CD4-positive, alpha-beta T cell treated with Interleukin-17A for 1 hour (primary cell): ENCODE measurements at regions not wholly inside any gene's neighbourhood (a gene's known extent, or its start where the extent isn't known, plus 50 kb on each side); places are given as distances from the start of the nearest gene placed in this dataset.
"Not testable (repeated sequence)": the region's sequence is repeated elsewhere in the genome, so short reads cannot be mapped to it uniquely, and the experiment has no call there.

Source experiments
- DNase-seq: peaks from one replicate; pipeline ENCODE4 v3.0.0-alpha.2; 2020

GRCh38 chr3:140821493-140821892, 120.1 kb upstream of the SLC25A36 start:
- no peak for DNase-seq

DNA sequence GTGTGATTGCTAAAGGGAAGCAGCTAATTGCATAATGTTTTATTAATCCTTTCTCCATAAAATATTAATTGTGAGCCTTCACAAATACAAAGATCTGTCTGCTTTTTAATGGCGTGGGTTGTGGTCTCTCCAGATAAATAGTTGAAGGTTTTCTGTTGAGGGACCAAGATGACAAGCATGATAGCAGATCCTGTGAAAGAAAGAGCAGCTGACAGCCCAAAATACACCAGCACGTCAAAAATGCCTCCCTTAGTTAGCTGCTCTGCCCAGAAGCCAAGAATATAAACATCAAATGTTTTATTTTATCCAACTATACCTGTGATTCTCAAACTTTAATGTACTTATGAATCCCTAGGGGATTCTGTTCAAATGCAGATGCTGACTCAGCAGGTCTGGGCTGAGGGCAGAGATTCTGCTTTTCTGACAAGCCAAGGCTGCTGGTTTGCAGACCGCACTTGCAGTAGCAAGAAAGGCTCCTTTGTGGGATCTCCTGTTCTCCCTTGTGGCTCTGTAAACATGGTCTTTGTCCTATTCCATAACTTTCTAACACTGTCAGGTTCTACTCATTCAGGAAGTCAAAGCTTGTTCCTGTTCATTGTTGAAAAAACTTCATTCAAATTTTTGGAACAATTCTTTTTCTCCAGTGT, 119.1 kb upstream of the SLC25A36 start:
- no peak for DNase-seq

- no peak for DNase-seq
Observed at GRCh38 chr3:140823106-140823505, 118.5 kb upstream of the SLC25A36 start.

- no peak for DNase-seq
Observed at GRCh38 chr3:140827894-140828293, 113.7 kb upstream of the SLC25A36 start.

DNA sequence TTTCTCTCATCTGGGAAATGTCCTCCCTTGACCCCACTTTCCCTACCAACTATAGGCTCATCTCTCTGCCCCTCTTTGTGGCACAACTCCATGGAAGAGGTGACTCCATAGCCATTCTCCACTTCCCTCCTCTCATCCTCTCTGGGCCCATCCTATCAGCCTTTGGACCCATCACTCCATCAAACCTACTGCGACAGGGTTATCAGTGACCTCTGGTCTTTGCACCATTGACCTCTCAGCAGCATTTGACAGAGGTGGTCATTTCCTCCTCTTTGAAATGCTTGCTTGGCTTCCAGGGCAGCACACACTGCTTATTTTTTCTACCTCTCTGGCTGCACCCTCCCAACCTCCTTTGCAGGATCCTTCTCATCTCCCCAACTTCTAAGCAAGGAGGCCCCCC, 113.1 kb upstream of the SLC25A36 start:
- DNase-seq = no peak

DNA sequence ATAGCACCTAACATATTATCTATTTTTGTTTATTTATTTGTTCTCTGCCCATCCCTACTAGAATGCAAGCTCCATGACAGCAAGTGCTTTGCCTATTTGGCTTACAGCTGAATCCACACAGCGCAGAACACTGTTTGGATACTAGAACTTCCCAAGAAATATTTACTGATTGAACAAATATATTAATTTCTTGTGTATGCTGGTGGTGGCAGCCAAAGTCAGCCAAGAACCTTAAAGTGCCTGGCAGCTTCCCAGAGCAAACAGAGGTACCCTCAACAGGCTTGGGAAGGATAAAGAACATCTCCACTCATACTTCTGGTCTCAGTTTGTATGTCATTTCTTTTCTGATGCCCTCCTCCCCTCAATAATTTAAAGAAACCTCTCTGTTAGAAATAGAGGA, 111.8 kb upstream of the SLC25A36 start:
- DNase-seq = no peak

- DNase-seq = no peak
Observed at GRCh38 chr3:140830391-140830790, 111.2 kb upstream of the SLC25A36 start.

- DNase-seq = no peak
Observed at GRCh38 chr3:140832883-140833282, 108.8 kb upstream of the SLC25A36 start.

DNA sequence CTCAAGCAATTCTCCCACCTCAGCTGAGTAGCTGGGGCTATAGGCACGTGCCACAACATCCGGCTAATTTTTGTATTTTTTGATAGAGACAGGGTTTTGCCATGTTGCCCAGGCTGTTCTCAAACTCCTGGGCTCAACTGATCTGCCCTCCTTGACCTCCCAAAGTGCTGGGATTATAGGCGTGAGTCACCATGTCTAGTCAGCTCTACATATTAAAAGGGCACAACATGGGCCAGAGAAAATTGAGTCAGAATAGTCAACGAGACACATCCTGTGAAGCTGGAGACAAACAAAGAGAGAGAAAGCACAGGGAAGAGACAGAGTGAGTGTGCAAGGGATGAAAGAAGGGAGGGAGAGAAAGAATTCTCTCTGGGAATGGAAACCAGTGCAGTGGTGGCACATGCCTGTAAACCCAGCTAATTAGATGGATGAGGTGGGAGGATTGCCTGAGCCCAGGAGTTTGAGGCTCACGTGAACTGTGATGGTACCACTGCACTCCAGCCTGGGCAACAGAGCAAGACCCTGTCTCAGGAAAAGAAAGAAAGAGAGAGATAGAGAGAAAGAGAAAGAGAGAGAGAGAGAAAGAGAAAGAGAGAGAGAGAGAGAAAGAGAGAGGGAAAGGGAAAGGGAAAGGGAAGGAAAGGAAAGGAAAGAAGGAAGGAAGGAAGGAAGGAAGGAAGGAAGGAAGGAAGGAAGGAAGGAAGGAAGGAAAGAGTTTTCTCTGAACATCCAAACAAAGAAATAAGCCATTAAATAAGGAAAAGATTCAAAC, 107.2 kb upstream of the SLC25A36 start:
- DNase-seq = no peak

DNA sequence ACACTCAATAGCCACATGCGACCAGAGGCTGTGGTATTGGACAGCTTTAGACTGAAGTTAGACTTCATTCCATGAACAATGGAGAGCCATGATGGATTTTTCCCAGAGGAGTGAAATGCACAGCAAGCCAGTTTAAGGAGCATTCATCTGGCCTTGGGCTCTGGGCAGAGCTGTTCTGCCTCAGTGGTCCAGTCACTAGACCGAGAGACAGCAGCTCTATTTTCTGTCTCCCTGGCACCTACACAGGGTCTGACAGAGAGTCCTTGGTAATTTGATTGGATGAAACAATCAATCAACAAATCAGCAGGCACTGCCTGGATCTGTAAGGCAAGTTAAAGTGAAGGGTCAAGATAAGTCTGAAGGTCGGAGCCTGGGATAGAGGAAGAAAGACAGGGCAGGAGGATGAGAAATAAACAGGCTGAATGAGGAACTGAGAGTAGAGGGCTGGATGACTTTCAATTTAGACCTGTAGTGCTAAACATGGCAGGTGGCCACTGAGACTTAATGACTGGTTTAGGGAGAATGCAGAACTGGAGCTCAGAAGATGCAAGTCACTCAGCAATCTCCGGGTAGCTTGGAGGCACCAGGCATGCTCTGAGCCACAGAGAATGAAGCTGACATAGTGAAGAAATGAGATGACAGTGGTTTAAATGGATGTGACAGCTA, 98.5 kb upstream of the SLC25A36 start:
- DNase-seq = no peak

GRCh38 chr3:140843656-140844055, 98.0 kb upstream of the SLC25A36 start:
- DNase-seq = no peak

GRCh38 chr3:140844072-140844471, 97.6 kb upstream of the SLC25A36 start:
- no peak for DNase-seq

GRCh38 chr3:140845882-140846281, 95.8 kb upstream of the SLC25A36 start:
- no peak for DNase-seq

- no peak for DNase-seq
Observed at GRCh38 chr3:140848666-140849065, 93.0 kb upstream of the SLC25A36 start.

DNA sequence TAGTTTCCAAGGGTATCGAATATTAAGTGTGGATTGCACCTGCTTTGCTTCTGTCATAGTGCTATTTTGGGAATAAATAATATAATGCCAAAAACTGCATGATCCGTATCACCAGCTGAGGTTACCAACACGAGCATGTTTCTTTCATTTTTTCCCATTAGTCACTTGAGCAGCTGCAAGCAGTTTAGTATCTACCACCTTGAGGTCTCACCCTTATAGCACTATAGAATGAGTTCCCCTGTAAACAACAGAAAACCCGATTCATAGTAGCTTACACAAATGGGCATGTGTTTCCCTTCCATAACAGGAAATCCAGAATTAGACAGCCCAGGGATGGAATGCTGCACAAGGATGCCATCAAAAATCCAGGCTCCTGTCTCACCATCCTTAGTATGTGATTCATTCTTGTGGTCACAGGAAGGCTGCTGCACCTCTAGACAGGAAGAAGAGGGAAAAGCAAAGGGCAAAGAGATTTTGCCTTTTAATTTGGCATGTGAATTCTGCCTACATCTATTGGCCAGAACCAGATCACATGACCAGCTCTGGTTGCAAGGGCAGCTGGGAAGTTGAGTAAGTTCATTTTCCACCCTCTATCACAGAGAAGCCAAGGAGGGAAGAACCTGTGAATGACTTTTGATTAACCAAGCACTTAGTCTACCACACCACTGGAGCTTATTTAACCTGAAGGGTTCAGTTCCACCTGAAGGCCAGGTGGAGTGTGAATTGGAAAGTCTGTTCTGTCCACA, 91.3 kb upstream of the SLC25A36 start:
- no peak for DNase-seq

DNA sequence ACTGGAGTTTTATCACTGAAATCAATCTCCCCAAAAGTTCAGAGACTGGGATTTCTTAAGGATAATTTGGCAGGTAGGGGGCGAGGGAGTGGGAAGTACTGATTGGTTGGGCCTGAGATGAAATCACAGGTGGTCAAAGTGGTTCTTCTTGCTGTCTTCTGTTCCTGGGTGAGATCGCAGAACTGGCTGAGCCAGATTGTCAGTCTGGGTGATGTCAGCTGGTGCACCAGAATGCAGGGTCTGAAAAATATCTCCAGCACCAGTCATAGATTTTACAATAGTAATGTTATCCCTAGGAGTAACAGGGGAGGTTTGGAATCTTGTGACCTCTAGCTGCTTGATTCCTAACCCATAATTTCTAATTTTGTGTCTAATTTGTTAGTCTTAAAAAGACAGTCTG, 86.7 kb upstream of the SLC25A36 start:
- DNase-seq = no peak

- no peak for DNase-seq
Observed at GRCh38 chr3:140856905-140857304, 84.7 kb upstream of the SLC25A36 start.

- DNase-seq = no peak
Observed at GRCh38 chr3:140857993-140858392, 83.6 kb upstream of the SLC25A36 start.

- DNase-seq = no peak
Observed at GRCh38 chr3:140859592-140860336, 81.9 kb upstream of the SLC25A36 start.

- peak; percentile 36 for DNase-seq
Observed at GRCh38 chr3:140863580-140864009, 78.0 kb upstream of the SLC25A36 start.

GRCh38 chr3:140870351-140870750, 71.3 kb upstream of the SLC25A36 start:
- DNase-seq = no peak

- DNase-seq = no peak
Observed at GRCh38 chr3:140871022-140871421, 70.6 kb upstream of the SLC25A36 start.

DNA sequence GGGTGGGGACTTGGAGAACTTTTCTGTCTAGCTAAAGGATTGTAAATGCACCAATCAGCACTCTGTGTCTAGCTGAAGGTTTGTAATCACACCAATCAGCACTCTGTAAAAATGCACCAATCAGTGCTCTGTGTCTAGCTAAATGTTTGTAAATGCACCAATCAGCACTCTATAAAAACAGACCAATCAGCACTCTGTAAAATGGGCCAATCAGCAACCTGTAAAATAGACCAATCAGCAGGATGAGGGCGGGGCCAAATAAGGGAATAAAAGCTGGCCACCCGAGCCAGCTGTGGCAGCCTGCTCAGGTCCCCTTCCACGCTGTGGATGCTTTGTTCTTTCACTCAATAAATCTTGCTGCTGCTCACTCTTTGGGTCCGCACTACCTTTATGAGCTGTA, 69.5 kb upstream of the SLC25A36 start:
- not testable (repeated sequence) for DNase-seq
